Inflammatory macrophage treated with lipopolysaccharide for 1 hour (primary cell): ENCODE measurements at regions not wholly inside any gene's neighbourhood (a gene's known extent, or its start where the extent isn't known, plus 50 kb on each side); places are given as distances from the start of the nearest gene placed in this dataset.
"Not testable (repeated sequence)": the region's sequence is repeated elsewhere in the genome, so short reads cannot be mapped to it uniquely, and the experiment has no call there.

Source experiments
- DNase-seq, 2 donors: peaks; one replicate each; pipeline ENCODE4 v3.0.0-alpha.2; 2020 to 2022

- DNase-seq = no peak
Measured at GRCh38 chr2:161032635-161033034, 127.6 kb upstream of the TANK start.

DNA sequence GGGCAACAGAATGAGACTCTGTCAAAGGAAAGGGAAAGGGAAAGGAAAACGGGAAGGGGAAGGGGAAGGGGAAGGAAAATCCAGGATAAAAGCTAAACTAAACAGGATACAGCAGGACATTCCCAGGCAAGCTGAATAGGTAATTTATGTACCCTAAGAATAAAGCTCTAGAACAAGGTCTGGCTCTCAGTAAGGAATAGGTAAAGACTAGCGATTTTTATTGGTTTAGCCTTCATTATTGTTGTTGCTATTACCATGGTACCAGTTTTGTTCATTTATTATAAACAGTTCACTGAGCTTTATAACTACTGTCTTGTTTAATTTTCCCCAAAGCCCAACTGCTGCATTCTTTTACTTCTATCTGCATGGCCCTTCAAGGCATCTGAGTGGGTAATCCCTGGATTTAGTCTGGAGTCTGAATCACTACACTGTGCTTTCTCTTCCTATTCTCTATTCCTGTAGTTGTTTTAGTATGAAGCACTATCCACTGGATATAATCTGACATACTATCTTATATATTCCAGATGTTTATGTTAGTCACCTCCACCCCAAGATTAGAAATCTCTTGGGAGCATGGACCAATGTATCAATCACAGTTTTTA, 127.1 kb upstream of the TANK start:
- no peak for DNase-seq

DNA sequence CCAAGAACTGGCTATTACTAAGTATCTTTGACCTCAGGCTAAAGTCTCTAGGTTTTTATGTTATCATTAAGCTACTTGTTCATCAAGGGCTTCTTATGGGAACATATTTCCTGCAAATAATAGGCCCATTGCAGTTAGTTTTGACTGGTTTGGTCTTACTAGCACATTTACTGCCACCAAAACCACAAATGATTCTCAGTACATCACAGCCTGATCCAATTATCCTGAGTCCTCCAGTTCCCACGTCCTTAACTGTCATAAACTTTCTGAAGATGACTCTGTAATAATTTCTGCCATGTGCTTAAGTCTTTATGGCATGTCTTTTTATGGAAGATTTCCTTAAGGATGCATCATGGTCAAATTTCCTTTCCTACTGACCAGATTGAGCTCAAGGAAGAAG, 123.3 kb upstream of the TANK start:
- no peak for DNase-seq

DNA sequence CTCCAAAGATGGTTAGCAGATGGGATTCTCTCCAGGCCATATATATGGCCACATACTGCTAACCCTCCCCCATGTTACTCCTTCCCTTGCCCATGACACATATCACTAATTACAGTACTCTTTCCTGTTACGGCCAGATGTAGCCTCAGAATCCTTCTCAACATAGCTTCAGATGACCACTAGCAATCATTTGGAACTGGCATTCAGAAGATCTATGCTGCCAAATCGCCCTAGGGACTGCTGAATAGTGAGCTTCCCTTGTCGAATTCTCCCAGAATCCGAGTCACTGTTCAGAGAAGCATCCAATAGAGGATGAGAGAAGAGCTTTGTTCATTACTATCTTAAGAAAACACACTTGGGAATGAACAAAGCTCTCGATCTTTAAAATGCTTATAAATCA, 121.2 kb upstream of the TANK start:
- DNase-seq = no peak

GRCh38 chr2:161041356-161041755, 118.9 kb upstream of the TANK start:
- no peak for DNase-seq

DNA sequence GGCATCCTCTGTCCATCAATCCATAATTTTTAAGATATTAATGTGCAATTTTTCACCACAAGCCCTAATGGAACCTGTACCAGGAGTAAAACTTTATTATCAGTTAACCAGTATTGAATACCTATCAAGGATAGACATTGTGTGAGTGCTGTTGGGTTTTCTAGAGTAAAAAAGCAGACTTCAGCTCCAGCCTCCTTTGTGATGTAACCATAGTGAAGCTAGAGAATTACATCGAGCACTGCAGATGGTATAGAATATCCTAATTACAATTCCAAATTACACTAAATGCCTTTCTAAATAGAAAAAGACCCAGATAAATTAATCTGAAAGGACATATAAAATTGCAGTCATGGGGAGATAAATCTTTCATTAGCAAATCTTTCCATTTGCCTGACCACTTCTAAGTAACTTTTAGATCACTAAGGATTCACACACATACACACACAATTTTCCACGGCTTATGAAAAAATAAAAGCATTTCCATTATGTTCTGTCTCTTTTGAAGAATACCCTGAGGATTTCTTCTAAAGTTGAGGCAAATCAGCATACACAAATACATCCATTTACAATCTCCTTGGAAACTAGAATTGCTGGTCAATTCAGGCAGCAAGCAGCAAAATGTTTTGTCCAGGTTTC, 117.1 kb upstream of the TANK start:
- DNase-seq = no peak

GRCh38 chr2:161044095-161044865, 115.9 kb upstream of the TANK start:
- no peak for DNase-seq

DNA sequence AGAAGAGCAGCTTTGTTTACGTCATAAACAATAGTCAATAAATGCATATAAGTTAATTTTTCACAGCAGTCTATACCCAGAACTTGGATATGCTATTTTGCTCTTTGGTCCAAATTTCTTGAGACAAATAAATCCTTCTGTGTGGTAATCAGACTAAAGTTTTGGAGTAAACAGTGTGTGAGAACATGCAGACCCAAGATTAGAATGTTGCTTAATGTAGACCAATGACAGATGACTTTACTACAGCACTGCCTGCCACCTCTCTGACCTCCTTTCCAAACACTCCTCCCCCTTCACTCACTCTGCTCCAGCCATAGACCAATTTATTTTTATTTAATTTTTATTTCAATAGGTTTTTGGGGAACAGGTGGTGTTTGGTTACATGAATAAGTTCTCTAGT, 115.3 kb upstream of the TANK start:
- no peak for DNase-seq

GRCh38 chr2:161045726-161046125, 114.5 kb upstream of the TANK start:
- no peak for DNase-seq

DNA sequence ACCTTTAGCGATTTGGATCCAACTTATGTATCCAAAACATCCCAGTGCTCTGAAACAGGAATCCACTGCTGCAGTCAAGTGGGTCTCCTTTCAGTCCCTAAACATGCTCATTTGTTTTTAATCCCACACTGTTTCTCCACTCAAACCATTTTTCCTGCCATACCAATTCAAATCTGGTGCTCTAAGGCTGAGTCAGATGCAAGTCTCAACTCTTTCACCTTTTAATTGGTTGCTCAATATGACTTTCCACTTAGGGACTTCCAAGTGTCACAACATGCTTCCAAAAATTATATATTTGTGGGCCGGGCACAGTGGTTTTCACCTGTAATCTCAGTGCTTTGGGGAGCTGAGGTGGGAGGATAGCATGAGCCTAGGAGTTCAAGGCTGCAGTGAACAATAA, 113.4 kb upstream of the TANK start:
- no peak for DNase-seq

GRCh38 chr2:161048317-161048716, 111.9 kb upstream of the TANK start:
- DNase-seq = no peak

DNA sequence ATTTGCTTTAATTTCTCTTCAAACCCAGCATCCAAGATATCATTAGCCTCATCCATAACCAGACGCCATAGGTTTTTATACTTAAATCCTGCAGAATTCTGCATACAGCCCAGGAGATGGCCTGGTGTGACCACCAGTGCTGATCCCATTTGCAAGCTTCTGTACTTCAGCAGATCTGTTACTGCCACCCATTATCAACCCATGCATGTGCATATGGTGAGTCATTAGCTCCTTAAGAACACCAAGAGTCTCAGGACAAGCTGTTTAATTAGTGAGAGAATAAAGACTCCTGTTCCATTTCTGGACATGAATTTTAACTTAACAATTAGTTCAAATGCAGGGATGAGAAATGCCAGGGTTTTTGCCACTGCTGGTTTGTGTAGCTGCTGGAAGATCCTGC, 110.7 kb upstream of the TANK start:
- DNase-seq = no peak

DNA sequence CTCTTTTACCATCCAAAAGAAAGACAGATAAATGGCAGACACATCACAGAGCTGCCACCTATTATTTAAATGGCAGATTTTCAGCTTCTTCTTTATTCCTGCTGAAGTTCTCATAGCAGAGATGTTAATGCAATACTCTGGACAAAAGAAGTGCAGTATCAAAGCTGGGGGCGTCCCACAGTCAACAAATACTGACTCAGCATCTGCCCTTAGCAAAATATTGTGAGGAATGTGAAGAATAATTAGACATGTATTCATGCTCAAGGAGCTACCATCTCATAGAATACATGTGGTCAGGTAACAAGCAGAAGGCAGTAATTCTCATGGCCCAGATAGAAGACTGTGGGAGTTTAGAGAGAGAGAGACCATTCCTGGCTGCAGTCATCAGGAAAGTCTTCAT, 108.0 kb upstream of the TANK start:
- DNase-seq = no peak

- no peak for DNase-seq
Measured at GRCh38 chr2:161055289-161055688, 104.9 kb upstream of the TANK start.

- no peak for DNase-seq
Measured at GRCh38 chr2:161059388-161059787, 100.8 kb upstream of the TANK start.

DNA sequence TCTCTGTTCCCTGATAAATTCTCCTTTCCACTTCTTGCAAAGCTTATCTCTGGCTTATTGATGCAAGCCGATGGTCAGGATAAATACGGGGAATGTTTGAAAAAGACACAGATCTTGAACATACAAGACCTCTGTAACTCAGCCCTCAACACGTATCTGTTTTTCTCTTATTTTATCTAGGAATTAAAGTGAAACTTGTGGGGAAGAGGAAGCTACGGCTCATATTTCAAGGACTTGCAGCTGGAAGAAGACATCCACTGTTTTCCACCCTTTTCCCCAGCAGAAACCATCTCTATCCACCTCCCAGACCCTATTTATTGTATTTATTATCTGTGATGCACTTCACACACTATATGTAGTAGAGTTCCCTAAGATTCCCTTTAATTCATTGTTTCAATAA, 98.4 kb upstream of the TANK start:
- no peak for DNase-seq

DNA sequence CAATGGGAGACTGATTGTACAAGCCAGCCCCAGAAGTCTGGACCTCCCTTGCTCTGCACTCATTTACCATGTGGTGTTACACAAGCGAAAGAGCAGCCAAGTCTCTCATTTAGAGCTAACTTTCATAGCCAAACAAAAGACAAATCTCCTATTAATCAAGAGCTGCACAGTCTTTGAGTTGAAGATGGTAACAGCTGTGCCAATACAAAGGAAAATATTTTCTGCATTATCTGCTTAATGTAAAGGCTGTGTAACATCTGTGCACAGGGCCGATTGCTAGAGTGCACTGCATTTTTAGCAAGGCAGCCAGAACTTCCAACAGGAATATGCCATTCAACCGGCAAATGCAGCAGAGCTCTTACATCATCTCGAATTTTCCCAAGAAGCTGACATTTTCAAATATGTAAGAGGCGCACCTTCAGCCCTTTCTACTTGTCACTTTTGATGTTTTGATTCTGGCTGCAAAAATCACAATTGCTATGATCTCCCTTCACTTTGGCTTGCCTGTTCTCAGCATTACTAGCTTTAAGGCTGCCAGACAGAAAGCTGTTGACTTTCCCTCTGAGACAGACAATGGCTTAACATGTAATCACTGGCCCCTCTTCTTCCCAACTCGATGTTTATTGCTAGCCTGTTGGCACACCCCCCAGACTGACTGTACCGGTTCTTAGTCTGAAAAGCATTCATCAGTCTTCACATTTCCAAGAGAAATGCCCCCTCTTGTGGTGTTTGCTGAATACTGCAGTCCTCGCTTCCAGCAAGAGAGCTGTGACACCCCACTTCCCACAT, 96.9 kb upstream of the TANK start:
- DNase-seq = peak; percentile 84 to 97

GRCh38 chr2:161063946-161064306, 96.3 kb upstream of the TANK start:
- no peak for DNase-seq

DNA sequence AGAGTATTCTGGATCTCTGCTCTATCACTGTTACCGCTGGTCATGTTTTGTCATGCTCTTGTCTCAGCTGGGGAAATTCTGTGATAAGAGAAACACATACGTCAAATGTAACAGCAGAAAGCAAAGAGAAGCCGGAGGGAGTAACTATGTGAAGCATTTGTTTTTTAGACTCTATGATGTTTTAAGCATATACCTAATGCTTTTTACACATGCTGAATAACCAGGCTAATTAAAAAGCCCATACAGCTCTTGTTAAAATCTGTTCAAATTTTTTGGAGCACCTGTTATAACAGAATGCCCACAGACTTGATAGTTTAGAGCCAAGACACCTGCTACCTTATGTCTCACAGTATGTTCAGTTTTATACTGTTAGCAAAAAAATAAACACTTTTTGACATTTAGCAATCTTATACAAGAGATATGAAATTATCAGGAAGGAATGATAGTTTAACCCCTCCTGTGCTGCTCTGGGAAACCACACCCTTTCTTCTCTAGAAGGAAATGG, 92.3 kb upstream of the TANK start:
- DNase-seq = no peak

GRCh38 chr2:161068670-161069069, 91.6 kb upstream of the TANK start:
- DNase-seq = peak; percentile 18 to 26

GRCh38 chr2:161070693-161071479, 89.3 kb upstream of the TANK start:
- no peak for DNase-seq

GRCh38 chr2:161072436-161072835, 87.8 kb upstream of the TANK start:
- DNase-seq = not testable (repeated sequence)

- DNase-seq = no peak
Measured at GRCh38 chr2:161075701-161076100, 84.5 kb upstream of the TANK start.
